BJ (cell line): ENCODE measurements at regions not wholly inside any gene's neighbourhood (a gene's known extent, or its start where the extent isn't known, plus 50 kb on each side); places are given as distances from the start of the nearest gene placed in this dataset.

Experiments
- CTCF ChIA-PET: fragments of 350-600 bp; formaldehyde crosslinking; extraction: SDS; loops from one replicate; lab custom pipeline; 2021; ENCODE audit warnings: antibody characterized with exemption, inconsistent platforms; lab: Yijun Ruan, JAX
- POLR2A ChIA-PET: fragments of 300-600 bp; sonication (Branson Sonifier 250); formaldehyde crosslinking; extraction: SDS; loops from one replicate; lab custom pipeline; 2021; ENCODE audit warnings: antibody characterized with exemption; lab: Charles Lee
- DNase-seq: peaks from one replicate; pipeline ENCODE4 v3.0.0-alpha.2; 2011; ENCODE audit warnings: low read depth
- H3K27me3 ChIP-seq: 2 replicates; pipeline ENCODE4 v1.6.0; 2011; ENCODE audit warnings: low read length; ENCODE audit not compliant: control insufficient read depth, insufficient read depth
- H3K36me3 ChIP-seq: 2 replicates; pipeline ENCODE4 v1.5.1; 2011; ENCODE audit warnings: low read length; ENCODE audit not compliant: control insufficient read depth, insufficient read depth
- H3K4me3 ChIP-seq: 2 replicates; pipeline ENCODE4 v1.5.1; 2011; ENCODE audit warnings: low read depth, mild to moderate bottlenecking, control low read depth, low read length
- TF ChIP-seq, protein P1 (sequence below): IDR thresholded peaks from 2 replicates; pipeline ENCODE4 v1.5.1; 2011; ENCODE audit warnings: low read depth, mild to moderate bottlenecking, control low read depth, inconsistent platforms, low read length, moderate library complexity; ENCODE audit not compliant: insufficient read depth

- ChIA-PET CTCF (no interaction called here), POLR2A (no interaction called here)
- Histone ChIP-seq H3K27me3 (no peaks in the 10 kb centered on the region), H3K36me3 (no peaks in the 10 kb centered on the region), H3K4me3 (no peak overlapping the region)
- TF ChIP-seq, protein P1, sequence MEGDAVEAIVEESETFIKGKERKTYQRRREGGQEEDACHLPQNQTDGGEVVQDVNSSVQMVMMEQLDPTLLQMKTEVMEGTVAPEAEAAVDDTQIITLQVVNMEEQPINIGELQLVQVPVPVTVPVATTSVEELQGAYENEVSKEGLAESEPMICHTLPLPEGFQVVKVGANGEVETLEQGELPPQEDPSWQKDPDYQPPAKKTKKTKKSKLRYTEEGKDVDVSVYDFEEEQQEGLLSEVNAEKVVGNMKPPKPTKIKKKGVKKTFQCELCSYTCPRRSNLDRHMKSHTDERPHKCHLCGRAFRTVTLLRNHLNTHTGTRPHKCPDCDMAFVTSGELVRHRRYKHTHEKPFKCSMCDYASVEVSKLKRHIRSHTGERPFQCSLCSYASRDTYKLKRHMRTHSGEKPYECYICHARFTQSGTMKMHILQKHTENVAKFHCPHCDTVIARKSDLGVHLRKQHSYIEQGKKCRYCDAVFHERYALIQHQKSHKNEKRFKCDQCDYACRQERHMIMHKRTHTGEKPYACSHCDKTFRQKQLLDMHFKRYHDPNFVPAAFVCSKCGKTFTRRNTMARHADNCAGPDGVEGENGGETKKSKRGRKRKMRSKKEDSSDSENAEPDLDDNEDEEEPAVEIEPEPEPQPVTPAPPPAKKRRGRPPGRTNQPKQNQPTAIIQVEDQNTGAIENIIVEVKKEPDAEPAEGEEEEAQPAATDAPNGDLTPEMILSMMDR, result no peak
- DNase-seq, result no peak
These were observed 1720.2 kb downstream of the MRPL39 start for GRCh38 chr21:23886828-23887724.

DNA sequence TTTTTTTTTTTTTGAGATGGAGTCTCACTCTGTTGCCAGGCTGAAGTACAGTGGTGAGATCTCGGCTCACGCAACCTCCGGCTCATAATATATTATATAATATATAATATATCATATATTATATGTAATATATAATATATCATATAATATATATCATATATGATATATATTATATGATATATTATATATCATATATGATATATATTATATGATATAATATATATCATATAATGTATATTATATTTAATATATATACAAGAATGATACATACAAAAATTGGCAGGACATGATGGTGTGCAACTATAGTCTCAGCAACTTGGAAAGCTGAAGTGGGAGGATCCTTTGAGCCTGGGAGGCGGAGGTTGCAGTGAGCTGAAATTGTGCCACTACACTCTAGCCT is 1725.5 kb downstream of the MRPL39 start:
- ChIA-PET POLR2A (no interaction called here), CTCF (interaction anchor here (1.0 kb wide), 1 partner anchor 162 kb away, joined by 3 read pairs; no protein-coding TSS in a partner anchor)
- no peaks in the 10 kb centered on the region for H3K36me3 ChIP-seq
- no peaks in the 10 kb centered on the region for H3K27me3 ChIP-seq
- TF ChIP-seq, protein P1, result no peak
- H3K4me3 ChIP-seq, result no peak overlapping the region
- DNase-seq, result no peak

DNA sequence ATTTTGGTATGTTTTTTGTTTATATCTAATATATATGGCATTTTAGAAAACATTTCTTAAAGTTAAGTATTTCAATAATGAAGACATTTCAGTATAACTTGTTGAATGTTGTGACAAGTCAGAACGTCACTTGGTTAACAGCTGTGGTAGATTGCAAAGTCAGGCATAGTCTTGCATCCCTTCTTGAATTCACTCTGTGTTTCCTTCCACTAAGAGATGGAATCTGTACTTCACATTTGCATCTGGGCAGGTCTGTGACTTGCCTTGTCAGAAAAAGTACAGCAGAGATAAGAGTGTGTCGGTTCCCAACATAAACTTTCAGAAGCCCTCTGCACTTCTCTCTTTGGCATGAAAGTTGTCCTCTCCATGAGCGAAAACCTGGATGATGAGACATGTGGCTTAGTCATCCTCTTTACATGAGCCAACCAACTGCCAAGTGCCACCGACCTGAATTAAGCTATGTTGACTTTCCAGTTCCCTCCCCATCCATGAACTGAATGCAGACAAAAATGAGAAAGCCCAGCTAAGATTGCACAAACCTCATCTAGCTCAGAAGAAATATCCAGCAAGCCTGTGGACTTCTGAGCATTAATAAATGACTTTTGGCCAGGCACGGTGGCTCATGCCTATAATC is 1730.2 kb downstream of the MRPL39 start:
- CTCF ChIA-PET, result no interaction called here
- POLR2A ChIA-PET, result no interaction called here

DNA sequence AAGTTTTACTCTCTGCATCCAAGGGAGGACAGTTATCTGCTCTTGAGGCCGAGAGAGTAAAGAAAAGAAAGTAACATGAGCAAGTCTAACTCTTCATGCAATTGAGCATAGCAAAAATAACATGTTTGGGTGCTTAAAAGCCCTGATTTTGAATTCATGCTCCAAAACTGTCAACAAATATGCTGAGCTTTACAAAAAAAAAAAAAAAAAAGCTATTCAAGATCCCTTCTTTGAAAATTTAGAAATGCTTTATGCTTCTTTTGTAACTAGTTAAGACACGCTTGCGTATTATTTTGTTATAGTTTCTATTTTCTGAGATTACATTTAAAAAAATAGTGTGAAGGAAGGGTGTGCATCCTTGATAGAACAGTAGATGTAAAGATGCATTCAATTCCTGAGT is 1733.0 kb downstream of the MRPL39 start:
- no peaks in the 10 kb centered on the region for H3K27me3 ChIP-seq
- no peaks in the 10 kb centered on the region for H3K36me3 ChIP-seq
- TF ChIP-seq, protein P1, result no peak
- CTCF ChIA-PET, result no interaction called here
- no peak for DNase-seq
- POLR2A ChIA-PET, result no interaction called here
- H3K4me3 ChIP-seq, result no peak overlapping the region

More for the DNA sequence above, 1730.2 kb downstream of the MRPL39 start:
- Histone ChIP-seq H3K36me3 (no peaks in the 10 kb centered on the region), H3K27me3 (no peaks in the 10 kb centered on the region), H3K4me3 (no peak overlapping the region)
- TF ChIP-seq, protein P1, result no peak
- no peak for DNase-seq

- TF ChIP-seq, protein P1, result no peak
- CTCF ChIA-PET, result no interaction called here
These were observed 1745.3 kb downstream of the MRPL39 start for GRCh38 chr21:23861911-23862504.

More at GRCh38 chr21:23861911-23862504, 1745.3 kb downstream of the MRPL39 start:
- POLR2A ChIA-PET, result no interaction called here
- no peaks in the 10 kb centered on the region for H3K36me3 ChIP-seq
- H3K27me3 ChIP-seq, result no peaks in the 10 kb centered on the region
- no peak for DNase-seq
- no peak overlapping the region for H3K4me3 ChIP-seq
